ENCODE measurements at regions not wholly inside any gene's neighbourhood (a gene's known extent, or its start where the extent isn't known, plus 50 kb on each side); places are given as distances from the start of the nearest gene placed in this dataset.

- WGBS (ENCODE audit: insufficient coverage, low coverage, low lambda C conversion rate, missing lambda C conversion rate), result 67% methylated on average over 1 of the region's 3 CpGs
- no peak for DNase-seq
- H3K27ac ChIP-seq, result peak overlapping the region in 1 of 3 donors; percentile 14
- peak; percentile 41 to 83 (median 76) for ATAC-seq
- H3K4me3 ChIP-seq, result no peak overlapping the region
- peaks cover 0 to 13% (median 0%) of the 10 kb centered on the region in 4 donors for H3K4me1 ChIP-seq
- H3K27me3 ChIP-seq, result no peaks in the 10 kb centered on the region
- no peaks in the 10 kb centered on the region for H3K9me3 ChIP-seq
- no peaks in the 10 kb centered on the region for H3K36me3 ChIP-seq
- intact Hi-C loops (cut with DNase I), result no loop called here
- TF ChIP-seq CTCF (IDR thresholded peaks at IDR 0.05) (no peak), POLR2A (IDR thresholded peaks at IDR 0.05) (no peak)
Measured at GRCh38 chr12:115108129-115109100, 424.4 kb upstream of the TBX3 start.

GRCh38 chr12:115103884-115104883, 420.2 kb upstream of the TBX3 start:
- ATAC-seq, result peak in 1 of 4 donors; percentile 34

GRCh38 chr12:115102450-115102849, 418.5 kb upstream of the TBX3 start:
- Histone ChIP-seq H3K9me3 (no peaks in the 10 kb centered on the region), H3K4me1 (no peaks in the 10 kb centered on the region), H3K4me3 (no peak overlapping the region), H3K36me3 (no peaks in the 10 kb centered on the region), H3K27ac (no peak overlapping the region), H3K27me3 (no peaks in the 10 kb centered on the region)
- WGBS (ENCODE audit: insufficient coverage, low coverage, low lambda C conversion rate, missing lambda C conversion rate), result 40% methylated on average over 1 of the region's 5 CpGs
- no peak for TF ChIP-seq CTCF (IDR thresholded peaks at IDR 0.05)
- TF ChIP-seq POLR2A (IDR thresholded peaks at IDR 0.05), result no peak
- intact Hi-C loops (cut with DNase I), result no loop called here
- DNase-seq (no peak), ATAC-seq (no peak)

More at GRCh38 chr12:115103884-115104883, 420.2 kb upstream of the TBX3 start:
- H3K27me3 ChIP-seq, result no peaks in the 10 kb centered on the region
- TF ChIP-seq POLR2A (IDR thresholded peaks at IDR 0.05) (no peak), CTCF (IDR thresholded peaks at IDR 0.05) (no peak)
- no peaks in the 10 kb centered on the region for H3K9me3 ChIP-seq
- 49% methylated on average over 10 of the region's 10 CpGs for WGBS (ENCODE audit: insufficient coverage, low coverage, low lambda C conversion rate, missing lambda C conversion rate)
- H3K36me3 ChIP-seq, result no peaks in the 10 kb centered on the region
- H3K4me1 ChIP-seq, result peaks cover 0 to 13% (median 0%) of the 10 kb centered on the region in 4 donors
- intact Hi-C loops (cut with DNase I), result no loop called here
- DNase-seq, result no peak
- no peak overlapping the region for H3K4me3 ChIP-seq
- no peak overlapping the region for H3K27ac ChIP-seq

- Histone ChIP-seq H3K27me3 (no peaks in the 10 kb centered on the region), H3K9me3 (no peaks in the 10 kb centered on the region), H3K36me3 (no peaks in the 10 kb centered on the region), H3K4me1 (no peaks in the 10 kb centered on the region), H3K27ac (no peak overlapping the region), H3K4me3 (no peak overlapping the region)
- 90% methylated on average over 1 of the region's 1 CpG for WGBS (ENCODE audit: insufficient coverage, low coverage, low lambda C conversion rate, missing lambda C conversion rate)
- no peak for DNase-seq
- TF ChIP-seq CTCF (IDR thresholded peaks at IDR 0.05) (no peak), POLR2A (IDR thresholded peaks at IDR 0.05) (no peak)
- ATAC-seq, result no peak
- intact Hi-C loops (cut with DNase I), result no loop called here
Measured at GRCh38 chr12:115101520-115101919, 417.5 kb upstream of the TBX3 start.
